ENCODE measurements at regions not wholly inside any gene's neighbourhood (a gene's known extent, or its start where the extent isn't known, plus 50 kb on each side); places are given as distances from the start of the nearest gene placed in this dataset.

DNA sequence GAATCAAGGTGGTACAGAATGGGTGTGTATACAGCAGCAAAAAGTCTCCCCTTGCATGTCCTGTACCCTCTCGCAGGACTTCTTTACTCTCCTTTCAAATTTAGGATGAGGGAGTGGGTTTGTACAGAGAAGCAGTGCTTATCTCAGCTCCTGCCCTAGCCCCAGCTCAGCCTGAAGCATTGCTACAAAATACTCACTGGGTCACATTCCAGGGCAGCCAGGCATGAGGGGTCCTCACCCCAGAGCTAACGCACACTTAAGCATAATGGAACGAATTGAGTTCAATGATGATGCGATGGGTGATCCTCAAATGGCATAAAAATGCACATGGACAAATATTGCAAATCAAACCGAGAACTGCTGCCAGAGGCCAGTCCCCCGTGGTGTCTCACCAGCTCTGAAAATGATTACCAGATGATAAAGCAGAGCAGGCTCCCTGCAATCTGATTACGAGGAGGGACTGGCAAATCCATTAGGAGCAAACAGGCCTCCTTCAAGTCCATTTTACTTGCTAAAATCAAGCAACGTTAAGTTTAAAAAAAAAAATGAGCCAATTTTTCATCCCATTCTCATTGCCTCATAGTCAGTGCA is 231.6 kb upstream of the TAS2R1 start:
- no peaks in the 10 kb centered on the region for H3K27me3 Mint-ChIP-seq (ENCODE audit: unreplicated experiment)
- H3K4me3 Mint-ChIP-seq (ENCODE audit: unreplicated experiment) = no peak overlapping the region
- peaks cover 13% of the 10 kb centered on the region for H3K9me3 Mint-ChIP-seq (ENCODE audit: unreplicated experiment)
- no peak for TF ChIP-seq CTCF (IDR thresholded peaks at IDR 0.05; ENCODE audit: unreplicated experiment)
- H3K27ac Mint-ChIP-seq (ENCODE audit: unreplicated experiment) = no peak overlapping the region
- no peak for DNase-seq (ENCODE audit: low spot score)
- no peaks in the 10 kb centered on the region for H3K4me1 Mint-ChIP-seq (ENCODE audit: unreplicated experiment)
- no peaks in the 10 kb centered on the region for H3K36me3 Mint-ChIP-seq (ENCODE audit: low read depth, unreplicated experiment)

DNA sequence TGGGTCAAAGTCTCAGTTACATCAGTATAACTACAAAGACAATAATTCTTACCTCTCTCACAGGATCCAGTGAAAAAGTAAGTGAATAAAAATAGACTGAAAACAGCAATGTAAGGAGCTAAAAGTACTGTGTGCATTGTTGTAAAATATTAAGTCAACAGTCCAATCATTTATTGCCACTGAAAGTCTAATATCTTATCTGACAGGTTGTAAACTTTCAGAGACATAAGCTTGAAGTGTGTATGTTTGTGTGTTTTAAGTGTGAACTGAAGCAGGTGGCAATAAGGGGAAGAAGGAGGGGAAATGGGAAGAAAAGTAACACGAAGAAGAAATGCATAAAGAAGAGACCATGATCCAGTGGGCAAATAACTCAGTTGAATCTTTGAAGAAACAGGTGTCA is 229.7 kb upstream of the TAS2R1 start:
- H3K4me1 Mint-ChIP-seq (ENCODE audit: unreplicated experiment) = no peaks in the 10 kb centered on the region
- TF ChIP-seq CTCF (IDR thresholded peaks at IDR 0.05; ENCODE audit: unreplicated experiment) = no peak
- no peak overlapping the region for H3K4me3 Mint-ChIP-seq (ENCODE audit: unreplicated experiment)
- H3K27me3 Mint-ChIP-seq (ENCODE audit: unreplicated experiment) = no peaks in the 10 kb centered on the region
- no peak overlapping the region for H3K27ac Mint-ChIP-seq (ENCODE audit: unreplicated experiment)
- no peaks in the 10 kb centered on the region for H3K36me3 Mint-ChIP-seq (ENCODE audit: low read depth, unreplicated experiment)
- no peak for DNase-seq (ENCODE audit: low spot score)
- peaks cover 1% of the 10 kb centered on the region for H3K9me3 Mint-ChIP-seq (ENCODE audit: unreplicated experiment)

DNA sequence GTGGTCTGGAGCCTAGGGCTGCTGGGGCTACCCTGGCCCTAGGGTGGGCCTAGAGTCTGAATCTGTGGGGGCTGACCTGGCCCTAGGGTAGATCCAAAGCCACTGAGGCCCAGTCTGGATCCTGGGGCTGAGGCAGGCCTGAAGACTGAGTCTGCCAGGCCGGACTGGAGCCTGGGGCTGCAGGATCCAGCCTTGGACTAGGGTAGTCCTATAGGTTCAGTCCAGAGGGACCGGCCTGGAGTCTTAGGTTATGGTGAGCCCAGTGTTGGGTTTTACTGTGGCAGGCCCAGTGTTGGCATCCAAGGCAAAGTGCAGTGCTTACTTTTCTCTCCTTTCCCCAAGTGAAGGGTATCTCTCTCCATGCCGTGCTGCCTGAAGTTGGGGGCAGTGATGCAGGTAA is 227.9 kb upstream of the TAS2R1 start:
- no peak for DNase-seq (ENCODE audit: low spot score)
- no peaks in the 10 kb centered on the region for H3K4me1 Mint-ChIP-seq (ENCODE audit: unreplicated experiment)
- H3K36me3 Mint-ChIP-seq (ENCODE audit: low read depth, unreplicated experiment) = no peaks in the 10 kb centered on the region
- no peak overlapping the region for H3K4me3 Mint-ChIP-seq (ENCODE audit: unreplicated experiment)
- H3K27ac Mint-ChIP-seq (ENCODE audit: unreplicated experiment) = no peak overlapping the region
- no peaks in the 10 kb centered on the region for H3K27me3 Mint-ChIP-seq (ENCODE audit: unreplicated experiment)
- H3K9me3 Mint-ChIP-seq (ENCODE audit: unreplicated experiment) = no peaks in the 10 kb centered on the region
- TF ChIP-seq CTCF (IDR thresholded peaks at IDR 0.05; ENCODE audit: unreplicated experiment) = no peak

- H3K4me1 Mint-ChIP-seq (ENCODE audit: unreplicated experiment) = no peaks in the 10 kb centered on the region
- H3K4me3 Mint-ChIP-seq (ENCODE audit: unreplicated experiment) = no peak overlapping the region
- DNase-seq (ENCODE audit: low spot score) = no peak
- TF ChIP-seq CTCF (IDR thresholded peaks at IDR 0.05; ENCODE audit: unreplicated experiment) = no peak
- H3K27ac Mint-ChIP-seq (ENCODE audit: unreplicated experiment) = no peak overlapping the region
- H3K27me3 Mint-ChIP-seq (ENCODE audit: unreplicated experiment) = no peaks in the 10 kb centered on the region
- no peaks in the 10 kb centered on the region for H3K36me3 Mint-ChIP-seq (ENCODE audit: low read depth, unreplicated experiment)
- H3K9me3 Mint-ChIP-seq (ENCODE audit: unreplicated experiment) = no peaks in the 10 kb centered on the region
Observed at GRCh38 chr5:9853309-9853708, 223.2 kb upstream of the TAS2R1 start.

- H3K27me3 Mint-ChIP-seq (ENCODE audit: unreplicated experiment) = no peaks in the 10 kb centered on the region
- H3K27ac Mint-ChIP-seq (ENCODE audit: unreplicated experiment) = no peak overlapping the region
- no peaks in the 10 kb centered on the region for H3K4me1 Mint-ChIP-seq (ENCODE audit: unreplicated experiment)
- no peak overlapping the region for H3K4me3 Mint-ChIP-seq (ENCODE audit: unreplicated experiment)
- no peaks in the 10 kb centered on the region for H3K36me3 Mint-ChIP-seq (ENCODE audit: low read depth, unreplicated experiment)
- no peaks in the 10 kb centered on the region for H3K9me3 Mint-ChIP-seq (ENCODE audit: unreplicated experiment)
- no peak for DNase-seq (ENCODE audit: low spot score)
- TF ChIP-seq CTCF (IDR thresholded peaks at IDR 0.05; ENCODE audit: unreplicated experiment) = no peak
Observed at GRCh38 chr5:9852671-9853070, 222.5 kb upstream of the TAS2R1 start.
